HG03108 (cell line): ENCODE measurements at regions not wholly inside any gene's neighbourhood (a gene's known extent, or its start where the extent isn't known, plus 50 kb on each side); places are given as distances from the start of the nearest gene placed in this dataset.

Source experiments
- ATAC-seq: cut with Tn5 transposase; IDR thresholded peaks from one replicate; pipeline ENCODE4 v1.9.1; 2021; ENCODE audit warnings: moderate library complexity; ENCODE audit not compliant: unreplicated experiment

DNA sequence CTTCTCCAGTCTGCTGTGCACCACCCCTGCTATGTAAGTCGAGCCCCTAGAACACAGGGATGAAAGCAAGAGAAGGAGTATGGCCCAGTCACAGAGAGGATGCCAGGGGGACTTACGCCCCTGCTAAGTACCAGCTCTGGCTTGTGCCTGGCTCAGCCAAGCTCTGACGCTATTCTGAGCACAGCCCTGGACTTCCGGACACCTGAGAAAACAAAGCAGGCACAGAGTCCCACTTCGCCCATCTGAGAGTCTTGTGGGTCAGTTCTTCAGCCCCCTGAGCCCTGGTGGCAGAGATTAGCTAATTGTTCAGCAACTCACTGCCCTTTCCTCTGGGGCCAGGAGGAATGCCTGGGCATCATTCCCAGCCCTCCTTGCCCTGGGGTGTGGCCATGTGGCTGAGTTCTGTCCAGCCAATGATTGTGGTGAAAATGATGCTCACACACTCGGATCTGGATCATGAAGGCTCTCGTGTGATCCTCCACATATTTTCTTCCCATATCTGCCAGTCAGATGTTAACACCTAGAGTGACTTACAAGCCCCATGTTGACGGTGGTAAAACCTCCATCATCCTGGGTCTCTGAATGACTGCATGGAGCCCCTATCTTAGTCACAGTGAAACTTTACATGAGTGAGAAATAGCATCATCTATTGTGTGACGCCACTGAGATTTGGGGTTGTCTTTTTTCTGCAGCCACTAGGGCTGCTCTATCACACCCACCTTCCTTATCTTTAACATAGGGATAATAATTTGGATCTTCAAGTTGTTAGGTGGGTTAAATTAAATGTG lies 105.7 kb downstream of the TPRA1 start:
- ATAC-seq = no peak

DNA sequence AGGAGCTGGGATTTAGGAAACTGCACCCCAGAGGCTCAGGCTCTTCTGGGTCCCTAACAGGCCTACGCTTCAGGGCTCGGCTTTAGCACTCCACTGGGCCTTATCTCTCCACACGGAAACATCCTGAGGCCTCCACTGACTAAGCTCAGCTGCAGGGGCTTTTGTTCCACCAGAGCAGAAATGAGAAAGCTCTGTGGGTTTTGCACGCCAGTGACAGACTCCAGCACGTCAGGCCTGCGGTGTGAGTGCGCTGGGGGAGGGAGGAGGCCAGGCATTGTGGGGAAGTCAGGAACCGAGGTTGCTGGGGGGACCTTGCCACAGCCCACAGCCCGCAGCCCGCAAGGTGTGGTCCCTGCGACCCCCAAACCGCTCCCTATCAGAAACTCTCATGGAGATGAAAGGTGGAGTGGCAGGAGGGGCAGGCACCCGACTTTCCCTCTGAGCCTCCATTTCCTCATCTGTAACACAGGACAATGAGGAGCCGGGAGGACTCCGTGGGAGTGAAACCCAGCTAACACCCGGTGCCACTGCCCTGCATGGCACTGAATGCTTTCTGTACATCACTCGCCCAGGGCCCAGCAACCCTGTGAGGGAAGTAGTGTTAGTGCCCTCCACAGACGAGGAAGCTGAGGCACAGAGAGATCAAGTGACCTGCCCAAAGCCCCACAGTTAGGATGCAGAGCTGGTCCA lies 106.5 kb downstream of the TPRA1 start:
- ATAC-seq = peak; percentile 73

DNA sequence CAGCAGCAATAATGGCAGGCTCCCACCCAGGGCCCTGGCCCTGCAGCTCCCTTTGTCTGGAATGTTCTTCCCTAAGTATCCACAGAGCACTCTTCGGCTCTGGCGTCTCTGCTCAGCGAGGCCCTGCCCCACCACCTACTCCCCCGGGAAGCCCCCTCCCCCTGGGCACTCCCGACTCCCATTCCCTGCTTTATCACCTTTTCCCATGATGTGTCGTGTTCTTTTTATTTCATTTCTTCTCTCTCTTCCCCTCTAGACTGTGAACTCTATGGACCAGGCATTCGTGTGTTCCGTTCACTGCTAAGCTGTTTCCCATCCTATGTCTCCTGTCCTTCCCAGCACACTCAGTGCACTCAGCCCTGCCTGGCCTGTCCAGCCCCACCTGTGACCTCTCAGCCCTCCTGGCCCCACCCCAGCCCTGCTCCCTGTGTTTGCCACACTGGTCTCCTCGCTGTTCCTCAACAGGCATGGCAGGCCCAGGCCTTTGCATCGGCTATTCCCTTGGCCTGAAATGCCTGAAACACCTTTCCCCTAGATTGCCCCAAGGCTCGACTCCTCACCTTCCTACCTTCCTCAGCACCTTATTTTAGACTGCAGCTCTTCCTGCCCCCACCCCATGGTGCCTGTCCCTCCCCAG lies 107.4 kb downstream of the TPRA1 start:
- no peak for ATAC-seq

DNA sequence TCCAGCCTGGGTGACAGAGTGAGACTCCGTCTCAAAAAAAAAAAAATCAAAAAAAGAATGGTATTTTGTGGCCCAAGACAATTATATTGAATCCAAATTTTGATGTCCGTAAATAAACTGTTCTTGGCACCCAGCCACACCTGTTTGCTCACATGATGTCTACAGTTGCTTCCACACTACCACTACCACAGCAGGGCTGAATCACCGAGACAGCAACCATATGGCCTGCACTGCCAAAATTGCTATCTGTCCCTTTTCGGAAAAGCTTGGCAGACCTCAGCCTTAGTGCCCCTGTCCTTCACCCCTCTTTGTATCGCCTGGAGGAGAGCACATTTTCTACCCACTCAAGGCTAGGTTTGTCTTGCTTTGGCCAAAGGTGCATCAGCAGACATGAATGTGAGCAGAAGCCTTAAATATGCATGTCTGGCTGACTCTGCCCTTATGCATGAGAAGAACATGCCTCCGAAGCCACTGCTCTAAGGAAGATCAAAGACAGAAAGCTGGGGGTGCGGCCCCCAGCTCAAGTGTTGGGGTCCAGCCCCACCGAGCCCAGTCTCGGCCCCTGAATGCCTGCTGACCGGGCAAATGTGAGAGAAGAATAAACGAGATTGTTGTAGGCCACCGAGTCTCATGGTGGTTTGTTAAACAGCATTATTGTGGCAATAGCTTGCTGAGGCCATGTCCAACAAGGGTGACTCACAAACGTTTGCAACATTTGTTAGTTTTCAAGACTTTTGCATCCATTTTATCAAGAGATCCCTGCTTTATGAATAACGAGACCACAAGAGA lies 108.1 kb downstream of the TPRA1 start:
- ATAC-seq = no peak

DNA sequence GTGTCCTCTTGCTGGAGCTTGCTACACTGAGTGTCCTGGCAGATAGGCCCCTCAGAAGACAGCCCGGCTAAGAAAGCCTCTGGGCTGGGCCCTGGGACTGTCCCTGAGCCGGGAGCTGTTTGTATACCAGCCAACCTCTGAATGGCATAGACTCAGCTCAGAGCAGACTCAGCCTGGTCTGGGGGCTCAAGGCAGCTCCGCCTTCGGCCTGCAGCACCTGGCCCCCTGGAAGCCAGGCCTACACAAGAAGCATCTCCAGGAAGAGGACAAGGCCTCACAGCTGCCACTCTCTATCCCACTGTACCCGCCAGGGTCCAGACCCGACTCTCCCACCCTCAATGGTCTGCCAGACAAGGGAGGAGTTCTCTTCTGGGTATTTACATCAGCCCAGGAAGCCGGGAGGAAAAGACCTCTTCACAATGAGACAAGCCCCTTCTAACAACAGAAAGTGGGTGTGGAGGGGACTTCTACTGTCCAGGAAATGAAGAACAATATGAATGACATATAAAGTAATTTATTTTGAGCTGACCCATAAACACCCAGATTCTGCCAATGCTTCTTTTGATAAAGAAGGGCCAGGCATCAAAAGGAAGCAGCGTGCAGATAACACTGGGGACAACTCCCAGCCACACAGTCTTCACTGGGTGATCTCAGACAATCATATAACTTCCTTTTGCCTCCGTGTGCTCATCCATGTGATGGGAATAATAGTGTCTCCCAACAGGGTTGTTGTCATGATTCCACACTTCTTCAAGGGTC lies 110.2 kb downstream of the TPRA1 start:
- no peak for ATAC-seq

DNA sequence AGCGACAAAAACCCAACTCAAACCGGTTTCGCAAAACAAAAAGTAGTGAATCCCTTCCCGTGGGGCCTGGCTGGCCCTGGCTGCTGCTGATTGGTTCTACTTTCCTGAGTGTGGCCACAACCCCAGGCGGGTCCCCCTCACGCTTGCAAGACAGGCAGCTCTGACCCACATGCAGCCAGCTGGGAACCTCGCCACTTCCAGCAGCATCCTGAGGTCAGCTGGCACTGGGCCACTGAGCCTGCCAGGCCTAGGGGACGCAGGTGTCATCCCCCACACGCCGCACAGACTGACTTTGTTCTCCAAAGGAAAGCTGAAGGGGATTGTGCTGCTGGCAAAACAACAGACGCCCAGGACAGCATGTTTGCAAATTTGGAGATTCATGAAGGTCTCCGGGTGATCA lies 111.1 kb downstream of the TPRA1 start:
- no peak for ATAC-seq

DNA sequence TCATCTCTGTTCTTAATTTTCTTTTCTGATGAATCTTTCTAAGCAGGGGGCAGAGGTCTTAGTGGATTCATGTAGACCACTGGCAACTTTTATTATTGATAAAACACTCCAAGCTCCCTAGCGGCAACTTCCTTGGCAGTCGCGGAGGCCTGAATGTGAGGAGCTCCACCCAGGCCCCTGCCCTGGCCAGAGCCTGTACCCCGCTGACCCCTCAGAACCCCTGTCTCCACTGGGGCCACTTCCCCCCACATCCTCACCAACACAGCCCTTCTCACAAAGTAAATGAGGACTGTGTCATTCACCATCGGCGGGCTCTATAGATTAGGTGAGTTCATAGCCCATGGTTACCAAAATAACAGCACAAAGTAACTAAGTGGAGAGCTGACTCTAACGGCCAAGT lies 111.6 kb downstream of the TPRA1 start:
- ATAC-seq = no peak

DNA sequence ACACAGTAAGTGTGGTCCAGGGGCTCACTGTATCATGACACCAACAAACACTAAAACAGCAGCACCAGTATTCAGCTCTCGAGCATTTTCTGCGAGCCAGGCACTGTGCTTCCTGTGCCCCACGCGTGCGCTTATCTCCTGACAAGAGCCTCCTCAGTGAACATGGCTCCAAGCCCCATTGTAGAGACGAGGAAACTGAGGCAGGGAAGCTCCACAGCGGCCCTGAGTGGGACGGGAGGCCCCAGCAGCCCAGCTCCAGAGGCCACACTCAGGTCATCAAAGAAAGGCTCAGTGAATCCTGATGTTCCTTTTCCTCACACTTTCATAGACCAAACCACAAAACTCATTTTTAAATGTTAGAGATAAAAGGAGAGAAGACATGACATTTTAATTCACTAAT lies 113.1 kb downstream of the TPRA1 start:
- ATAC-seq = no peak

DNA sequence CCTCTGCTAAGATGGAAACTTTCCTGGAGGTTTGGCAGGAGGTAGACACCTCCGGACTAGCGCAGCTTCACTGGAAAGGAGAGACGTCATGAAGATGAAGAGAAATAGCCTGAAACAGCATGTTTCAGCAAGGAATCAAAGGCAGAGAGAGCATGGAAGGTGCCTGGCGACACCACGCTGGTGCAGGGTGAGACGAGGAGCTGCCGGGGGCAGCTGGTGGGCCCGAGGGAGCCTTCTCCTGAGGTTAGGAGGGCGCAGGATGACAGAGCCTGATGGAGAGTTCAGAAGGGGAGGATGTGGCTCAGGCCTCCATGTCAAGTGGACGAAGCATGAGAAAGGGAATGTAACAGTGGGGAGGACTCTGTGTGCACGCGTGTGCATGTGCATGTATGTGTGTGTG lies 113.6 kb downstream of the TPRA1 start:
- no peak for ATAC-seq

DNA sequence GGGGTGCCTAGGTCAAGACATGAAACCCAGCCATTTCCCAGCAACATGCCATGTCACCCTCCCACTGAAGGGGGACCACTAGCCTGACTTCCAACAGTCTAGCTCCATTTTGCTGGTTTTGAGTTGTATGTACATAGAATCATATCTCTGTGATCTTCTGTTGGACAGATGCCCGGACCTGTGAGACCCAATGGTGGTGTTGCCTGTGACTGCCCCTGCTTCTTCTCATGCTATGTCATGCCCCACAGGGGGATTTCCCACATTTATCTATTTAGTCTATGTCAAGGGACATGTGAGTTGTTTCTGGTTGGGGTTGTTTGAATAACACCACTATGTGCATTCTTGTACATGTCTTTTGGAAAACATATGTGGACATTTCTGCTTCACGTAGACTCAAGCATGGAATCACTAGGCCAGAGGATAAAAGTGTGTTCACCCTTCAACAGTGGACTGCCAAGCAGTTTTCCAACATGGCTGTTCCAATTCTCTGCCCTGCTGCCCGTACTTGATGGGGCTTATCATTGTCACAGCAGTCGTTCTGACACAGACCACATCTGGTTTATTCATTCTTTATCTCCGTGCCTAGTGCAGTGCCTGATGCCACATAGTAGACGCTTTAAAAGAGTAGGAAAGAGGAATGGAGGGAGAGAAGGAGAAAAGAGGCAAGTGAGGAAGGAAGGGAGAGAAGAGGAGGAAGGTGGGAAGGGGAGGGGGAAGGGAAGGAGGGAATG lies 114.4 kb downstream of the TPRA1 start:
- ATAC-seq = no peak

DNA sequence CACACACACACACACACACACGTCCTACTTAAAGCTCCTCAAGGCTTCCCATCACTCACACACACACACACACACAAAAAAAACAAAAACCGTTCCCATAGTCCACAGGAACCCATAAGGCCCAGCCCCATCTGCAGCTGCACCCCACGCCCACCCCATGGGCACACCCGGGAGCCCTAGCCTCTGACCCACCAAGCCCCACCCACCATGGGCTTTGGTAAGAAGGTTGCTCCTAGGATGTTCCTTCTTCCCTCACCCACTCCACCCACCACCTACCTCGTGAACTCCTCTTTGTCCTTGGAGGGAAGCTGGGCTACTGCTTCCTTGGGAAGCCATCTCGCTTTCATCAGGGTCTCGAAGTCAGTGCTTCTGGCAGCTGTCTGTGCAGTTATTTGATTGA lies 115.1 kb downstream of the TPRA1 start:
- no peak for ATAC-seq

DNA sequence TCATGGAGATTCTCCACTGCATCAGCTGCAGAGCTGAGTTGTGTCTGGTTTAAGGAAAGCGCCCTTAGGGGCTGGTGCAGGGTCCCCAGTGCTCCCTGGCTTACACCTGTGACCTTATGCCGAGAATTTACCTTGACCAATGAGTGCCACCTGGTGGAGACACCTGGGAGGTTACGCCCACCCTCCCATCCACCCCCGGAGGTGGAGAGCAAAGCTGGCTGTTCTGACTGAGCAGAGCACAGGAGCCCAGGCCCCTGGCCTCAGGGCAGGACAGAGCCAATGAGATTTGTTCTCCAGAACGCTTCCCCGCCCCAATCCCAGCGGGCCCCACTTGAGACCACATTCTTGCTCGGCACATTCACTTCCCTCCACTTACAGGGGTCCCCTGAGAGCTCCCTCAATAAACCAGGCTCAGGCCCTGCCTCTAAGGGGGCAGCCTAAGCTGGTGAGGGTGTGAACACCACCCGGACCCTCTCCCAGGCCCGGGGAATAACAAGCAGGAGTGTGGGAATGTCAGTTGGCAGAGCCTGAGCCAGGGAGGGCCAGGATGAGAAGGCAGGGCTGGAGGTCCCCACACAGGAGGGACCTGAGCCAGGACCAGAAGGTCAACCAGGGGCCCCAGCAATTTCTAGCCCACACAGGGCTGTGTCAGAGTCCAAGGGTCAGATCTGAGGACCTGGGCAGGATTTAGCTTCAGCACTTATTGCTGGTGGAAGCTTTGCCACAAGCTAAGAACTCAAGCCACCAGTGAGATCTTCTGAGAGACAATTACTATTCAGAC lies 117.1 kb downstream of the TPRA1 start:
- ATAC-seq = no peak

DNA sequence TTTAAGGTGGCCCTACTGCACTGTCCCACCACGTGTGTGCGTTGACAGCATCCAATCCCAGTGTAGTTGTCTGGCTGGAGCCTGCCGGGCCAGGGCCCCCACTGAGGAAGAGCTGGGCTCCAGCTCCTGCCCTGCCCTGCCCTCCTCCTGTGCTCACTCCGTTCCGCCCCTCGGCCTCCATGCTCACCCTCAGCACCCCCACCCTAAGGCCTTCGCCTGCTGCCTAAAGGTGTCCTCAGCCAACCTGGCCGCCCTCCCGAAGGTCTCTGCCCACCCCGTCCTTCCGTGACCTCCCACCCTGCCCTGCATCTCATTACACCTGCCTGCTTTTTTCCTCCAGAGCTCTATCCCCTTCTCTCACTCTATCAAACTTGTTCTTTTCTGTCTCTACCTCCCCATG lies 118.0 kb downstream of the TPRA1 start:
- no peak for ATAC-seq

DNA sequence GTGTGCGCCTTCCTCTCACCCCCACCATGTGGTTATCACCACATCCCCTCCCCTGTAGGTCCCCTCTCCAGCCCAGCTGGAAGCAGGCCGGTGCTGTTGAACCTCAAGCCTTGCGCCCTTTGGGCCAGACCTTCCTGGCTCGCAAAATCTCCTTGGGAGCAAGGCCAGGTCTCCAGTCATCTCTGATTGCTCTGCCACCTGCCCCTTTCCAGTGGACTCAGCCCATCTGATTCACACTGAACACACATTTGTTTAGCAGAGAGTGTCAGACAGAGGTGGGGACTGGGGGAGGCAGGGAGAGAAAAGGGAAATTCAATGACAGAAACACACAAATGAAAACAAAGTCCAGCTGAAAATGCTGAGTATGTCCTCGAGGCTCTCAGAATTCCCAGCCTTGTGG lies 119.4 kb downstream of the TPRA1 start:
- ATAC-seq = no peak

DNA sequence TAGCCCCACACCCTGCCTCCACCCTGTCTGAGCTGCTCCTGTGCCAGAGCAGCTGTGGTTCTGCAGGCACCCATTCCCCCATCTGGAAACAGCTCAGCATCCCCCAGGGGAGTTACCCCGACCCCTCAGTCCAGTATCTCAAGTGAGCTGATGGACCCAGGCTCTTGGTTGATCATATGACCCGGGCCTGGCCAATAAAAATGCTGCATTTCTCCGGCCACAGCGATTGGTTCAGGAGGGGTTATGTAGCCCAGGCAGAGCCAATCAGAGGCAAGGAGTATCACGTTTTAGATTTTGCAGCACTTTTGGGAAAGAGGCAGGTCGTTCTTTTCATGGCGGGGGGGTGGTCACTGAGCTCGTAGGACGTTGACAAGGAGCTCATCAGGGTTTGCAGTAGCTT lies 120.8 kb downstream of the TPRA1 start:
- no peak for ATAC-seq

DNA sequence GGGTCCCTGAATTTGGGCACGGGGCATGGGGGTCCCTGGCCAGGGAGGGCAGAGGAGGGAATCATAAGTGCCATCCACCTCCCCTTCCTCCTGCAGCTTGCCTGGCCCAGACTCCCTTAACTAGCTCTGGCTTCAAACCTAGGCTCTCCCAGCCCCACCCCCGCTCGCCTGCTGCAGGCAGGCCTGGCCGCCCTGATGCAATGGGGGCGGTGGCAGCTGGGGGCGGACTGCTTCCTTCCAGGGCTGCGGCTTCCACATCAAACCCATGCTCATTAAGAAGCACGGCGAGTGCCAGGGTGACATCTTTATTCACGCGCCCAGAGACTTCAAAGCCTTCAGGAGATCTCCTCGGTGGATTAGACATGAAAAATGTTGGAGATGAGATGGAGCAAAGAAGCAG lies 123.1 kb downstream of the TPRA1 start:
- no peak for ATAC-seq

DNA sequence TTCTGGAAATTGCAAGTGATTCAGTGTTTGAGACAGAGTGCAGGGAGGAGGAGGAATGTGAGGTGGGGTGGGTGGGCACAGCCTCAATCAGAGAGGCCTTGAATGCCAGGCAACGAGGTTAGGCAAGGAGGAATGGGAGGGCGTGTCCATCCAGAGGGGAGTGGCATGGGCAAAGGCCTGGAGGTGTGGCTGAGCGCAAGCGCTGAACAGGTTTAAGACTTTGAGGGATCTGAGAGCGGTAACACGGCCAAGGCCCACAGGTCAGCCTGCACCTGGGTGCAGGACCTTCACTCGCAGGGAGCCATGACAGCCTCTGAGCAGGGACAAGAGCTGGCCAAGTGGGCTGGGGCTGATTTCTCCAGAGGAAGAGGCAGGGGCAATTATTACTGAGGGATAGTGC lies 125.9 kb downstream of the TPRA1 start:
- no peak for ATAC-seq

DNA sequence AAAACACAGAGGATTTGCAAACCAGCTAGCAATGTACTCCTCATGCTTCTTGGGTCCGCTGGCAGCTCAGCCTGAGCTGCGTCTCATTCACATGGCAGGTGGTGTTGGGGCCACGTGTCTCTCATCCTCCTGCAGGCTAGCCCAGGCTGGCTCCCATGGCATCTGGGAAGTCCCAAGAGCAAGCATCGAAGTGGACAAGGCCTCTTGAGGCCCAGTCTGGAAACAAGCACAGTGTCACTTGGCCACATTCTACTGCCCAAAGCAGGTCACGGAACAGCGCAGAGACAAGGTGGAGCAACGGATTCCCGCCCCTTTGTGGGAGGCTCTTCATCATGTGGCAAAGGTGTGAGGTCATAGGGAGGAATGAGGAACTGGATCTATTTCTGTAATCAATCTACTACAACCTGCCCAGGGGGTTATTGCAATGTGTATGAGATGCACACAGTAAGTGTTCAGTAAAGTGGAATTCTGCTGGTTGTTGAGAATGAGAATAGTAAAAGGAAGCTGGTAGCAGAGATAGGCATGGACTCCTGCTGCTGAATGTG lies 128.3 kb downstream of the TPRA1 start:
- ATAC-seq = no peak
